Endothelial cell of umbilical vein (primary cell): ENCODE measurements at regions not wholly inside any gene's neighbourhood (a gene's known extent, or its start where the extent isn't known, plus 50 kb on each side); places are given as distances from the start of the nearest gene placed in this dataset.

Experiments
- EZH2 ChIP-seq: IDR thresholded peaks from 2 replicates; pipeline ENCODE4 v1.6.1; 2012; ENCODE audit warnings: borderline replicate concordance, low read depth, mild to moderate bottlenecking, moderate library complexity, low read length, inconsistent platforms; ENCODE audit not compliant: severe bottlenecking
- TF ChIP-seq, protein P1 (sequence below), 2 donors: IDR thresholded peaks; 1 replicate in 1 of 2; 2 replicates in 1 of 2; pipeline ENCODE4 v1.5.1; 2011; ENCODE audit warnings: low read length in 2 of 2, mild to moderate bottlenecking in 2 of 2, moderate library complexity in 2 of 2, control low read depth in 1 of 2, inconsistent platforms in 1 of 2, low read depth in 1 of 2; ENCODE audit not compliant: insufficient read depth in 1 of 2; ENCODE audit errors: extremely low read depth in 1 of 2

- TF ChIP-seq EZH2: no peak
- TF ChIP-seq, protein P1, sequence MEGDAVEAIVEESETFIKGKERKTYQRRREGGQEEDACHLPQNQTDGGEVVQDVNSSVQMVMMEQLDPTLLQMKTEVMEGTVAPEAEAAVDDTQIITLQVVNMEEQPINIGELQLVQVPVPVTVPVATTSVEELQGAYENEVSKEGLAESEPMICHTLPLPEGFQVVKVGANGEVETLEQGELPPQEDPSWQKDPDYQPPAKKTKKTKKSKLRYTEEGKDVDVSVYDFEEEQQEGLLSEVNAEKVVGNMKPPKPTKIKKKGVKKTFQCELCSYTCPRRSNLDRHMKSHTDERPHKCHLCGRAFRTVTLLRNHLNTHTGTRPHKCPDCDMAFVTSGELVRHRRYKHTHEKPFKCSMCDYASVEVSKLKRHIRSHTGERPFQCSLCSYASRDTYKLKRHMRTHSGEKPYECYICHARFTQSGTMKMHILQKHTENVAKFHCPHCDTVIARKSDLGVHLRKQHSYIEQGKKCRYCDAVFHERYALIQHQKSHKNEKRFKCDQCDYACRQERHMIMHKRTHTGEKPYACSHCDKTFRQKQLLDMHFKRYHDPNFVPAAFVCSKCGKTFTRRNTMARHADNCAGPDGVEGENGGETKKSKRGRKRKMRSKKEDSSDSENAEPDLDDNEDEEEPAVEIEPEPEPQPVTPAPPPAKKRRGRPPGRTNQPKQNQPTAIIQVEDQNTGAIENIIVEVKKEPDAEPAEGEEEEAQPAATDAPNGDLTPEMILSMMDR (IDR thresholded peaks at IDR 0.05; ENCODE audit: extremely low read depth in 1 of 2, insufficient read depth in 1 of 2, low read depth in 1 of 2, low read length in 2 of 2): no peak
Observed at GRCh38 chr20:60113024-60113724, 155.0 kb downstream of the CDH26 start.
